HEK293T (cell line): ENCODE measurements at regions not wholly inside any gene's neighbourhood (a gene's known extent, or its start where the extent isn't known, plus 50 kb on each side); places are given as distances from the start of the nearest gene placed in this dataset.

Source experiments
- CTCF ChIA-PET: fragments of 350-600 bp; formaldehyde crosslinking; extraction: SDS; loops from one replicate; lab custom pipeline; 2021; ENCODE audit warnings: antibody characterized with exemption, inconsistent platforms; lab: Yijun Ruan, JAX
- POLR2A ChIA-PET: fragments of 350-600 bp; formaldehyde crosslinking; extraction: SDS; loops from one replicate; lab custom pipeline; 2020; ENCODE audit warnings: antibody characterized with exemption, inconsistent platforms; lab: Yijun Ruan, JAX
- DNase-seq: peaks from one replicate; pipeline ENCODE4 v3.0.0; 2012; ENCODE audit warnings: mixed read lengths; ENCODE audit errors: extremely low spot score
- ARNT ChIP-seq: fragments of 450-650 bp; IDR thresholded peaks from 2 replicates; pipeline ENCODE4 v1.6.1; 2017; ENCODE audit warnings: mild to moderate bottlenecking
- BHLHE40 ChIP-seq: fragments of 450-650 bp; IDR thresholded peaks from 2 replicates; pipeline ENCODE4 v1.6.1; 2016; ENCODE audit warnings: mild to moderate bottlenecking, moderate library complexity, borderline replicate concordance
- CTBP1 ChIP-seq: fragments of 450-650 bp; IDR thresholded peaks from 2 replicates; pipeline ENCODE4 v1.6.1; 2016; ENCODE audit warnings: borderline replicate concordance
- ELF4 ChIP-seq: fragments of 450-650 bp; IDR thresholded peaks from 2 replicates; pipeline ENCODE4 v1.6.1; 2017; ENCODE audit warnings: antibody characterized with exemption
- FOXA1 ChIP-seq: fragments of 450-650 bp; IDR thresholded peaks from 2 replicates; pipeline ENCODE4 v1.6.1; 2016; ENCODE audit warnings: mild to moderate bottlenecking
- FOXK2 ChIP-seq: fragments of 450-650 bp; IDR thresholded peaks from 2 replicates; pipeline ENCODE4 v1.6.1; 2016; ENCODE audit warnings: mild to moderate bottlenecking
- FOXM1 ChIP-seq: fragments of 450-650 bp; IDR thresholded peaks from 2 replicates; pipeline ENCODE4 v1.6.1; 2017; ENCODE audit warnings: mild to moderate bottlenecking, borderline replicate concordance
- HDGF ChIP-seq: fragments of 450-650 bp; IDR thresholded peaks from 2 replicates; pipeline ENCODE4 v1.6.1; 2017; ENCODE audit warnings: antibody characterized with exemption, borderline replicate concordance
- L3MBTL2 ChIP-seq: fragments of 450-650 bp; conservative IDR thresholded peaks from 2 replicates; pipeline ENCODE4 v1.6.1; 2016; ENCODE audit warnings: mild to moderate bottlenecking
- LEF1 ChIP-seq: fragments of 450-650 bp; IDR thresholded peaks from 2 replicates; pipeline ENCODE4 v1.6.1; 2017; ENCODE audit warnings: mild to moderate bottlenecking, borderline replicate concordance
- NFRKB ChIP-seq: fragments of 450-650 bp; IDR thresholded peaks from 2 replicates; pipeline ENCODE4 v1.6.1; 2016; ENCODE audit warnings: mild to moderate bottlenecking, moderate library complexity
- PKNOX1 ChIP-seq: fragments of 450-650 bp; IDR thresholded peaks from 2 replicates; pipeline ENCODE4 v1.6.1; 2016
- SP1 ChIP-seq: fragments of 450-650 bp; IDR thresholded peaks from 2 replicates; pipeline ENCODE4 v1.6.1; 2017
- SUZ12 ChIP-seq: fragments of 450-650 bp; IDR thresholded peaks from 2 replicates; pipeline ENCODE4 v1.6.1; 2016; ENCODE audit warnings: mild to moderate bottlenecking
- TARDBP ChIP-seq: fragments of 450-650 bp; IDR thresholded peaks from 2 replicates; pipeline ENCODE4 v1.6.1; 2016
- ZNF384 ChIP-seq: fragments of 450-650 bp; IDR thresholded peaks from 2 replicates; pipeline ENCODE4 v1.6.1; 2016

GRCh38 chr11:116420770-116421528 is 351.8 kb downstream of the BUD13 start:
- POLR2A ChIA-PET: no interaction called here
- no peak for DNase-seq
- TF ChIP-seq FOXM1 (no peak), NFRKB (no peak), TARDBP (no peak), L3MBTL2 (no peak), ZNF384 (no peak), SP1 (no peak)
- CTCF ChIA-PET: no interaction called here

- no peak for DNase-seq
- CTCF ChIA-PET: no interaction called here
- POLR2A ChIA-PET: no interaction called here
- TF ChIP-seq FOXA1 (no peak), SUZ12 (no peak), ELF4 (no peak), CTBP1 (no peak), PKNOX1 (no peak), LEF1 (no peak), ZNF384 (no peak), HDGF (no peak), SP1 (no peak), L3MBTL2 (no peak), BHLHE40 (no peak), NFRKB (no peak), FOXK2 (no peak)
Observed at GRCh38 chr11:116420030-116420429, 352.8 kb downstream of the BUD13 start.

GRCh38 chr11:116418388-116419041 is 354.3 kb downstream of the BUD13 start:
- TF ChIP-seq SP1: no peak
- ChIA-PET CTCF (no interaction called here), POLR2A (no interaction called here)
- no peak for DNase-seq

- CTCF ChIA-PET: no interaction called here
- no peak for DNase-seq
- POLR2A ChIA-PET: no interaction called here
- TF ChIP-seq CTBP1: no peak
Observed at GRCh38 chr11:116416852-116417251, 355.9 kb downstream of the BUD13 start.

GRCh38 chr11:116415095-116415494 is 357.7 kb downstream of the BUD13 start:
- DNase-seq: no peak
- TF ChIP-seq FOXA1 (no peak), SUZ12 (no peak), BHLHE40 (no peak)
- ChIA-PET CTCF (no interaction called here), POLR2A (no interaction called here)

- TF ChIP-seq FOXM1: no peak
- TF ChIP-seq L3MBTL2: no peak
- no peak for TF ChIP-seq ELF4
- no peak for TF ChIP-seq LEF1
- TF ChIP-seq FOXA1: no peak
- no peak for TF ChIP-seq TARDBP
- no peak for TF ChIP-seq CTBP1
- TF ChIP-seq BHLHE40: no peak
- no peak for TF ChIP-seq HDGF
- TF ChIP-seq FOXK2: no peak
- no peak for TF ChIP-seq SP1
- no peak for TF ChIP-seq PKNOX1
- DNase-seq: no peak
- ChIA-PET POLR2A (no interaction called here), CTCF (no interaction called here)
Observed at GRCh38 chr11:116414357-116414880, 358.4 kb downstream of the BUD13 start.

- POLR2A ChIA-PET: no interaction called here
- DNase-seq: no peak
- CTCF ChIA-PET: no interaction called here
- no peak for TF ChIP-seq L3MBTL2
- no peak for TF ChIP-seq NFRKB
- TF ChIP-seq FOXA1: no peak
- TF ChIP-seq SUZ12: no peak
- no peak for TF ChIP-seq PKNOX1
- no peak for TF ChIP-seq SP1
- TF ChIP-seq BHLHE40: no peak
- no peak for TF ChIP-seq TARDBP
- no peak for TF ChIP-seq ZNF384
- TF ChIP-seq ARNT: no peak
- TF ChIP-seq ELF4: no peak
- TF ChIP-seq LEF1: no peak
- no peak for TF ChIP-seq CTBP1
- TF ChIP-seq HDGF: no peak
Observed at GRCh38 chr11:116413301-116414242, 359.2 kb downstream of the BUD13 start.
